ENCODE measurements at regions not wholly inside any gene's neighbourhood (a gene's known extent, or its start where the extent isn't known, plus 50 kb on each side); places are given as distances from the start of the nearest gene placed in this dataset.

DNA sequence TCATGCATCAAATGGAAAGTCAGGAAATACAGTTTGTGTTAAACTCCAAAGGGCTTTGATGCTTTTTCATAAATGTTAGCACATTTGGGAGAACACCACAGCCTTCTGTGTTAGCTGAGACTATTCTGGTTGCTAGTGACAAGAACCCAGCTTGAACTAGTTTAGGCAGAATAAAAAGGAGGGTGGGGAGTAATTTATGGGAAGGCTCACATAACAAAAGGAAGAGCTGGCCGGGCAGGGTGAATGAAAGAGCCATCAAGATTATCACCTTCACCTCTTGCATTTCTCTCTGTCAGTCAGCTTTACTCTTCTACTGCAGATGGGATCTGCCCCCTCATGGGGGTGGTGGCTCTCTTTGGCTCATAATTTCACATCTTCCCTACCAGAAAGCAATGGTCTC is 75.4 kb upstream of the VTCN1 start:
- TF ChIP-seq, protein P1, sequence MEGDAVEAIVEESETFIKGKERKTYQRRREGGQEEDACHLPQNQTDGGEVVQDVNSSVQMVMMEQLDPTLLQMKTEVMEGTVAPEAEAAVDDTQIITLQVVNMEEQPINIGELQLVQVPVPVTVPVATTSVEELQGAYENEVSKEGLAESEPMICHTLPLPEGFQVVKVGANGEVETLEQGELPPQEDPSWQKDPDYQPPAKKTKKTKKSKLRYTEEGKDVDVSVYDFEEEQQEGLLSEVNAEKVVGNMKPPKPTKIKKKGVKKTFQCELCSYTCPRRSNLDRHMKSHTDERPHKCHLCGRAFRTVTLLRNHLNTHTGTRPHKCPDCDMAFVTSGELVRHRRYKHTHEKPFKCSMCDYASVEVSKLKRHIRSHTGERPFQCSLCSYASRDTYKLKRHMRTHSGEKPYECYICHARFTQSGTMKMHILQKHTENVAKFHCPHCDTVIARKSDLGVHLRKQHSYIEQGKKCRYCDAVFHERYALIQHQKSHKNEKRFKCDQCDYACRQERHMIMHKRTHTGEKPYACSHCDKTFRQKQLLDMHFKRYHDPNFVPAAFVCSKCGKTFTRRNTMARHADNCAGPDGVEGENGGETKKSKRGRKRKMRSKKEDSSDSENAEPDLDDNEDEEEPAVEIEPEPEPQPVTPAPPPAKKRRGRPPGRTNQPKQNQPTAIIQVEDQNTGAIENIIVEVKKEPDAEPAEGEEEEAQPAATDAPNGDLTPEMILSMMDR (IDR thresholded peaks at IDR 0.05; ENCODE audit: low read depth, low read length), result no peak
- TF ChIP-seq POLR2A (IDR thresholded peaks at IDR 0.05; ENCODE audit: extremely low read depth, insufficient read length), result no peak

Data from NB4 (cell line).